Thymus (tissue), 11 donors: ENCODE measurements at regions not wholly inside any gene's neighbourhood (a gene's known extent, or its start where the extent isn't known, plus 50 kb on each side); places are given as distances from the start of the nearest gene placed in this dataset.
A peak's percentile ranks its signal among the peaks of the same experiment; 100 is the strongest.

Experiments used
- DNase-seq, 9 donors: peaks; one replicate each; pipeline ENCODE4 v3.0.0-alpha.2; 2013; ENCODE audit warnings: low spot score in 9 of 9, low read depth in 6 of 9, missing footprints in 1 of 9
- H3K27ac ChIP-seq, 2 donors: one replicate each; pipeline ENCODE4 v1.5.1; 2013; ENCODE audit warnings: control low read depth in 1 of 2, low read depth in 1 of 2, low read length in 1 of 2, mild to moderate bottlenecking in 1 of 2, moderate library complexity in 1 of 2
- H3K27me3 ChIP-seq, 2 donors: one replicate each; pipeline ENCODE4 v1.5.1; 2013; ENCODE audit warnings: low read length in 1 of 2; ENCODE audit not compliant: control insufficient read depth in 2 of 2, insufficient read depth in 1 of 2
- H3K36me3 ChIP-seq, 2 donors: one replicate each; pipeline ENCODE4 v1.5.1; 2013; ENCODE audit warnings: low read length in 1 of 2, mild to moderate bottlenecking in 1 of 2, moderate library complexity in 1 of 2; ENCODE audit not compliant: control insufficient read depth in 2 of 2, insufficient read depth in 2 of 2
- H3K4me1 ChIP-seq, 2 donors: one replicate each; pipeline ENCODE4 v1.5.1; 2013; ENCODE audit warnings: low read length in 2 of 2; ENCODE audit not compliant: control insufficient read depth in 2 of 2, insufficient read depth in 2 of 2
- H3K4me3 ChIP-seq, 2 donors: one replicate each; pipeline ENCODE4 v1.5.1; 2013; ENCODE audit warnings: low read length in 2 of 2, control low read depth in 1 of 2, mild to moderate bottlenecking in 1 of 2
- H3K9me3 ChIP-seq, 2 donors: one replicate each; pipeline ENCODE4 v1.5.1; 2013; ENCODE audit warnings: low read length in 1 of 2, mild to moderate bottlenecking in 1 of 2; ENCODE audit not compliant: control insufficient read depth in 2 of 2, insufficient read depth in 1 of 2
- WGBS: extraction: QIAGEN DNeasy Blood & Tissue Kit; methylation state at CpG from one replicate; pipeline ENCODE4 v1.1.7; 2013; 5-methylcytosine and 5-hydroxymethylcytosine counted together
- donor health status: healthy.

GRCh38 chr4:19689511-19689910, 562.2 kb upstream of the SLIT2 start:
- H3K9me3 ChIP-seq: no peaks in the 10 kb centered on the region
- H3K4me1 ChIP-seq: no peaks in the 10 kb centered on the region
- no peak overlapping the region for H3K27ac ChIP-seq
- no peak for DNase-seq
- H3K4me3 ChIP-seq: no peak overlapping the region
- H3K27me3 ChIP-seq: no peaks in the 10 kb centered on the region
- no peaks in the 10 kb centered on the region for H3K36me3 ChIP-seq
- 90% methylated on average over 3 of the region's 3 CpGs for WGBS

- Histone ChIP-seq H3K4me3 (no peak overlapping the region), H3K4me1 (no peaks in the 10 kb centered on the region), H3K9me3 (no peaks in the 10 kb centered on the region), H3K36me3 (no peaks in the 10 kb centered on the region), H3K27me3 (no peaks in the 10 kb centered on the region), H3K27ac (no peak overlapping the region)
- DNase-seq: no peak
Observed at GRCh38 chr4:19686456-19686855, 565.2 kb upstream of the SLIT2 start.

DNA sequence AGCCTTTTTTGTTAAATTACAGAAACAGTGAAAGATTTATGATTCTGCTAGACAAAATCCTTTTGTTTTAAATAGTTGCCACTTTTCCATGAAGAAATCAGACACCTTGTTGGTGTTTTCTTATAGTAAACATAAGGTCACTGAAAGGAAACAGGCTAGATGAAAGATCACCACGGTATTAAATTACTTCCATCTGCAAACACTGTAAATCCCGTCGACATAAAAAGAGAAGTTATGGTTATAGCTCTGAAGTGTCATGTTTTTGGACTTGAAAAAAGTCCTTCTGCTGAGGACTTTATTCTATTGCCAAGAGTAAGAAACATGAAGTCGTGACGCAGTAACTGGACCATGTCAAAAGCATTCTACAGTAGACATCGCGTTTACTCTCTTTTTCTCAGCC, 567.6 kb upstream of the SLIT2 start:
- no peak overlapping the region for H3K4me3 ChIP-seq
- H3K36me3 ChIP-seq: no peaks in the 10 kb centered on the region
- no peaks in the 10 kb centered on the region for H3K9me3 ChIP-seq
- 54% methylated on average over 7 of the region's 7 CpGs for WGBS
- H3K4me1 ChIP-seq: no peaks in the 10 kb centered on the region
- no peaks in the 10 kb centered on the region for H3K27me3 ChIP-seq
- peak in 1 of 9 donors; percentile 2 for DNase-seq
- H3K27ac ChIP-seq: no peak overlapping the region

DNA sequence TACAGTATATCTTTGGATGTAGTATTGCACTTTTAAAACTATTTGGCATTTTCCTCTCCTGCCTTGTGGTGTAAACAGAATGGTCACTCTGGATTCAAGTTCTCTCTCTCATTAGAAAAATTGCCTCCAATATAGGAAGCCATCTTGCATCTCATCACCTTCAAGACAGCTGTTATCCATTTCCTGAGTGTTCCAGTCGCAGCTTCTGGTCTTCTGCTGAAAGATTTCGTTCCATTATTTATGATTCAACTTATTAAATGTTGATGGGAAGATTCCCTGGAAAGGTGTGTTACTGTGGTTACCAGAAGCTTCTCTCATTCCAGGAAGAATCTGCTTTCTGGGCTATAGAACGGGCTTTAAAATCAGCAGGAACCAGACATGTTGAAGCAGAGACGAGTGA, 568.3 kb upstream of the SLIT2 start:
- Histone ChIP-seq H3K4me3 (no peak overlapping the region), H3K27ac (no peak overlapping the region), H3K27me3 (no peaks in the 10 kb centered on the region), H3K36me3 (no peaks in the 10 kb centered on the region), H3K4me1 (no peaks in the 10 kb centered on the region), H3K9me3 (no peaks in the 10 kb centered on the region)
- no peak for DNase-seq
- WGBS: 77% methylated on average over 4 of the region's 4 CpGs

GRCh38 chr4:19677211-19677610, 574.5 kb upstream of the SLIT2 start:
- no peaks in the 10 kb centered on the region for H3K27me3 ChIP-seq
- H3K27ac ChIP-seq: no peak overlapping the region
- H3K4me3 ChIP-seq: no peak overlapping the region
- DNase-seq: no peak
- no peaks in the 10 kb centered on the region for H3K9me3 ChIP-seq
- H3K4me1 ChIP-seq: no peaks in the 10 kb centered on the region
- H3K36me3 ChIP-seq: no peaks in the 10 kb centered on the region

GRCh38 chr4:19675172-19675811, 576.4 kb upstream of the SLIT2 start:
- WGBS: 95% methylated on average over 4 of the region's 4 CpGs
- Histone ChIP-seq H3K4me3 (no peak overlapping the region), H3K9me3 (no peaks in the 10 kb centered on the region), H3K27me3 (no peaks in the 10 kb centered on the region), H3K36me3 (no peaks in the 10 kb centered on the region), H3K4me1 (no peaks in the 10 kb centered on the region), H3K27ac (no peak overlapping the region)
- peak in 1 of 9 donors; percentile 5 for DNase-seq

- 95% methylated on average over 5 of the region's 5 CpGs for WGBS
- H3K4me1 ChIP-seq: no peaks in the 10 kb centered on the region
- no peak for DNase-seq
Observed at GRCh38 chr4:19659101-19659500, 592.6 kb upstream of the SLIT2 start.

GRCh38 chr4:19657856-19658255, 593.8 kb upstream of the SLIT2 start:
- no peaks in the 10 kb centered on the region for H3K36me3 ChIP-seq
- DNase-seq: no peak

More at GRCh38 chr4:19659101-19659500, 592.6 kb upstream of the SLIT2 start:
- no peak overlapping the region for H3K27ac ChIP-seq
- H3K36me3 ChIP-seq: no peaks in the 10 kb centered on the region
- H3K9me3 ChIP-seq: no peaks in the 10 kb centered on the region
- no peak overlapping the region for H3K4me3 ChIP-seq
- H3K27me3 ChIP-seq: no peaks in the 10 kb centered on the region

GRCh38 chr4:19655666-19656065, 596.0 kb upstream of the SLIT2 start:
- no peaks in the 10 kb centered on the region for H3K36me3 ChIP-seq
- no peak overlapping the region for H3K27ac ChIP-seq
- no peaks in the 10 kb centered on the region for H3K4me1 ChIP-seq
- no peak for DNase-seq
- H3K9me3 ChIP-seq: no peaks in the 10 kb centered on the region
- H3K27me3 ChIP-seq: no peaks in the 10 kb centered on the region
- H3K4me3 ChIP-seq: no peak overlapping the region
- WGBS: 91% methylated on average over 5 of the region's 5 CpGs

More at GRCh38 chr4:19657856-19658255, 593.8 kb upstream of the SLIT2 start:
- Histone ChIP-seq H3K9me3 (no peaks in the 10 kb centered on the region), H3K4me3 (no peak overlapping the region), H3K4me1 (no peaks in the 10 kb centered on the region), H3K27me3 (no peaks in the 10 kb centered on the region), H3K27ac (no peak overlapping the region)
- WGBS: 94% methylated on average over 3 of the region's 3 CpGs
